ENCODE measurements at regions not wholly inside any gene's neighbourhood (a gene's known extent, or its start where the extent isn't known, plus 50 kb on each side); places are given as distances from the start of the nearest gene placed in this dataset.

DNA sequence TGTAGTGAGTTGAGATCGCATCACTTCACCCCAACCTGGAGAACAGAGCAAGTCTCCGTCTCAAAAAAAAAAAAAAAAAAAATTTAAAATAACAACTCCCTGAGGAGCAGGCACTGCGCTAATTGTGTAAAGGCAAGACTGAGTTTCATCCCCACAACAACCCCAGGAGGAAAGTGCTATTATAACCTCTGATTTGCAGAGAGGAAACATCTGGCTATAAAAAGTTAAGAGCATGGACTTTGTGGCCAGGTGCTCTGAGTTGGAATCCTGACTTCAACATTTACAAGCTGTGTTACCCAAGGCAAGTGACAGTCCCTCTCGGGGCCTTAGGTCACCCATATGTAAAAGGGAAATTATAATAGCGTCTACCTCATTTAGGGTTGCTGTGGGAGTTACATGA is 76.0 kb upstream of the MYL2 start:
- no peaks in the 10 kb centered on the region for H3K36me3 ChIP-seq (ENCODE audit: control insufficient read depth, insufficient read depth, low read length)
- TF ChIP-seq CTCF (IDR thresholded peaks at IDR 0.05; ENCODE audit: insufficient read depth, low read depth, low read length): no peak
- ChIA-PET POLR2A (no interaction called here), CTCF (no interaction called here)
- no peak for DNase-seq (ENCODE audit: low read depth)
- no peak overlapping the region for H3K4me3 ChIP-seq (ENCODE audit: low read depth, low read length)
- H3K27me3 ChIP-seq (ENCODE audit: control insufficient read depth, insufficient read depth, low read length): no peaks in the 10 kb centered on the region

GRCh38 chr12:110995615-110996014 is 75.2 kb upstream of the MYL2 start:
- DNase-seq (ENCODE audit: low read depth): no peak
- POLR2A ChIA-PET: no interaction called here
- CTCF ChIA-PET: no interaction called here
- TF ChIP-seq CTCF (IDR thresholded peaks at IDR 0.05; ENCODE audit: insufficient read depth, low read depth, low read length): no peak
- Histone ChIP-seq H3K4me3 (ENCODE audit: low read depth, low read length) (no peak overlapping the region), H3K27me3 (ENCODE audit: control insufficient read depth, insufficient read depth, low read length) (no peaks in the 10 kb centered on the region), H3K36me3 (ENCODE audit: control insufficient read depth, insufficient read depth, low read length) (no peaks in the 10 kb centered on the region)

DNA sequence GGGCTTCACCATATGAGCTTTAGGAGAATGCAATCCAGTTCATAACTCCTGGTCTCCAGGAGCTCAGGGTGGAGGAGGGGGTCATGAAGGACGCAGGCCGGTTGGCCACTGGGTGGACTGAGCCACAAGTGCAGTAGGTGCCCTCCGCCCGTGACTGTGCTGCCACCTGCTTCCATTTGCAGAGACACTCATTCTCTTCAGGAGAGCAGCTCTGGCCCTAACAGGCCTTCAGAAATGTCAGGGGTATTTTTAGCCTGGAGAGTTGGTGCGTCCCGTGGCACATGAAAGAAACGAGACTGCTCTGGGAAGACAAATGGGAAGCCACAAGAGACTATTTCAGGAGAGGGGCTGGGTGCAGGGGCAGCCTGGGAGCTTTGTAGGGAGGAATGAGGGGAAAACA is 74.6 kb upstream of the MYL2 start:
- POLR2A ChIA-PET: no interaction called here
- no peak overlapping the region for H3K4me3 ChIP-seq (ENCODE audit: low read depth, low read length)
- no peak for TF ChIP-seq CTCF (IDR thresholded peaks at IDR 0.05; ENCODE audit: insufficient read depth, low read depth, low read length)
- no peak for DNase-seq (ENCODE audit: low read depth)
- H3K27me3 ChIP-seq (ENCODE audit: control insufficient read depth, insufficient read depth, low read length): no peaks in the 10 kb centered on the region
- CTCF ChIA-PET: no interaction called here
- H3K36me3 ChIP-seq (ENCODE audit: control insufficient read depth, insufficient read depth, low read length): no peaks in the 10 kb centered on the region

GRCh38 chr12:110993434-110993833 is 73.1 kb upstream of the MYL2 start:
- ChIA-PET CTCF (no interaction called here), POLR2A (no interaction called here)
- Histone ChIP-seq H3K4me3 (ENCODE audit: low read depth, low read length) (no peak overlapping the region), H3K36me3 (ENCODE audit: control insufficient read depth, insufficient read depth, low read length) (no peaks in the 10 kb centered on the region), H3K27me3 (ENCODE audit: control insufficient read depth, insufficient read depth, low read length) (no peaks in the 10 kb centered on the region)
- TF ChIP-seq CTCF (IDR thresholded peaks at IDR 0.05; ENCODE audit: insufficient read depth, low read depth, low read length): no peak
- DNase-seq (ENCODE audit: low read depth): no peak

DNA sequence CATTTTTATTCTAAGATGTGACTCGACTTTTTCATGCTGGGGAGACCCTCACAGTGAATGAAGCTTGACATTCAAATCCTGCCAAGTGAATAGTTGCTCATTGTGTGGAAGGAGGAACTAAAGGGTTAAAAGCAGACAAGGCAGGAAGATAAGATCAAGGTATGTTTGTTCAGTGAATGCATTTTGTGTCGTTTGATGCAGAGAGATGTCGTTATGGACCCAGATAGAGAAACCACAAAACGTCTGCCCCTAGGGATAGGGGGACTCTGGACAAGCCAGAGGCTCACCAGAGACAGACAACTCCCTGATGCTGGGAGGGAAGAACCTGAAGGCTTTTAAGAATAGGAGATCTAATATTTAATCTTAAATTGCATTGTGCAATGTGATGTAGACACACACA is 72.5 kb upstream of the MYL2 start:
- no peak for TF ChIP-seq CTCF (IDR thresholded peaks at IDR 0.05; ENCODE audit: insufficient read depth, low read depth, low read length)
- POLR2A ChIA-PET: no interaction called here
- Histone ChIP-seq H3K36me3 (ENCODE audit: control insufficient read depth, insufficient read depth, low read length) (no peaks in the 10 kb centered on the region), H3K4me3 (ENCODE audit: low read depth, low read length) (no peak overlapping the region), H3K27me3 (ENCODE audit: control insufficient read depth, insufficient read depth, low read length) (no peaks in the 10 kb centered on the region)
- DNase-seq (ENCODE audit: low read depth): no peak
- CTCF ChIA-PET: no interaction called here
